PC-9 (cell line): ENCODE measurements at regions not wholly inside any gene's neighbourhood (a gene's known extent, or its start where the extent isn't known, plus 50 kb on each side); places are given as distances from the start of the nearest gene placed in this dataset.

Experiments used
- BruUV-seq: library from RNA; stranded (reverse); fragments of 400-500 nt; replicated peaks from 2 replicates; lab custom pipeline; 2021; lab: Mats Ljungman, UMichigan
- CTCF ChIA-PET: fragments of 300-600 bp; sonication (Branson Sonifier 250); formaldehyde crosslinking; loops from one replicate; lab custom pipeline; 2022; ENCODE audit warnings: antibody characterized with exemption; lab: Charles Lee
- POLR2A ChIA-PET: fragments of 300-600 bp; sonication (Branson Sonifier 250); formaldehyde crosslinking; loops from one replicate; lab custom pipeline; 2022; ENCODE audit warnings: antibody characterized with exemption; ENCODE audit not compliant: unreplicated experiment; lab: Charles Lee
- DNase-seq, 2 experiments: peaks; one replicate each; pipeline versions ENCODE4 v3.0.0 to v3.0.0-alpha.2; 2015 to 2022; ENCODE audit warnings: mixed read lengths in 1 of 2
- H2AFZ ChIP-seq: fragments of 200-600 bp; sonication (generic); 2 replicates; pipeline ENCODE4 v1.8.1; 2017; ENCODE audit warnings: antibody characterized with exemption
- H3F3A ChIP-seq: fragments of 200-600 bp; sonication (generic); 2 replicates; pipeline ENCODE4 v1.8.1; 2017; ENCODE audit warnings: antibody characterized with exemption, mild to moderate bottlenecking, low read depth; ENCODE audit not compliant: insufficient read depth
- H3K27ac ChIP-seq: fragments of 200-600 bp; sonication (generic); 2 replicates; pipeline ENCODE4 v1.6.1; 2016; ENCODE audit warnings: mixed run types
- H3K27me3 ChIP-seq: fragments of 200-600 bp; sonication (generic); 2 replicates; pipeline ENCODE4 v1.6.1; 2016; ENCODE audit warnings: low read depth, mixed run types; ENCODE audit not compliant: insufficient read depth
- H3K36me3 ChIP-seq: fragments of 200-600 bp; sonication (generic); 2 replicates; pipeline ENCODE4 v1.6.1; 2016; ENCODE audit warnings: low read depth, mixed run types
- H3K4me1 ChIP-seq: fragments of 200-600 bp; sonication (generic); replicated peaks from 2 replicates; pipeline ENCODE4 v1.6.1; 2016; ENCODE audit warnings: mixed run types; ENCODE audit not compliant: insufficient read depth
- H3K4me2 ChIP-seq: fragments of 200-600 bp; sonication (generic); 2 replicates; pipeline ENCODE4 v1.6.1; 2017; ENCODE audit warnings: mixed run types
- H3K4me3 ChIP-seq: fragments of 200-600 bp; sonication (generic); 2 replicates; pipeline ENCODE4 v1.6.1; 2016; ENCODE audit warnings: mixed run types
- H3K79me2 ChIP-seq: fragments of 200-600 bp; sonication (generic); 2 replicates; pipeline ENCODE4 v1.6.1; 2017; ENCODE audit warnings: low read depth, mixed run types
- H3K9me2 ChIP-seq: fragments of 200-600 bp; sonication (generic); 2 replicates; pipeline ENCODE4 v1.8.1; 2017; ENCODE audit warnings: mild to moderate bottlenecking; ENCODE audit not compliant: insufficient read depth
- H3K9me3 ChIP-seq: fragments of 200-600 bp; sonication (generic); 2 replicates; pipeline ENCODE4 v1.8.1; 2016; ENCODE audit warnings: low read depth; ENCODE audit not compliant: insufficient read depth
- H4K20me1 ChIP-seq: fragments of 200-600 bp; sonication (generic); 2 replicates; pipeline ENCODE4 v1.8.1; 2017; ENCODE audit not compliant: insufficient read depth
- EZH2 ChIP-seq: fragments of 200-600 bp; sonication (generic); IDR thresholded peaks from 2 replicates; pipeline ENCODE4 v1.8.0; 2017; ENCODE audit warnings: antibody characterized with exemption, low read depth
- intact Hi-C: fragments of 100-400 bp; cut with micrococcal nuclease; formaldehyde crosslinking; loops from one replicate; pipeline ENCODE4 v1.10.0; 2022; ENCODE audit not compliant: unreplicated experiment
- TF ChIP-seq, protein P1 (sequence below): fragments of 200-600 bp; sonication (generic); conservative IDR thresholded peaks from 2 replicates; pipeline ENCODE4 v1.6.1; 2017; ENCODE audit warnings: mixed run types, antibody characterized with exemption, mild to moderate bottlenecking, moderate library complexity

DNA sequence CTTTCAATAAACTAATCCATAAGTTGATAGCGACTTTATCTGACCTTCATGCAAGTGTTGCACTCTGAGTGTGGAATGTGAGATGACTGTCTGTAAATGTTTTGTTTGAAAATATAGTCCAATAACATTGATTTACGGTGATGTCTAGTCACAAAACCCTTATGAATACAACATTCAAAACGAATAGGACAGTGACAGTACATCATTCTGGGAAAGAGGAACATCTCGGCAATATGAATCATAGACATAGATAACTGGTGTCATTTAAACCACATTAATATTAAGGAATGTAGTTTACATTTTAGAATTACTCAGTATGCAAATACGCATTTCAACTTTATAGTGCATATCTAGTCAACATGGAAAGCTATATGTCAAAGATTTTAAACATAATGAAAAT is 1311.6 kb upstream of the ADGRL4 start:
- TF ChIP-seq, protein P1, sequence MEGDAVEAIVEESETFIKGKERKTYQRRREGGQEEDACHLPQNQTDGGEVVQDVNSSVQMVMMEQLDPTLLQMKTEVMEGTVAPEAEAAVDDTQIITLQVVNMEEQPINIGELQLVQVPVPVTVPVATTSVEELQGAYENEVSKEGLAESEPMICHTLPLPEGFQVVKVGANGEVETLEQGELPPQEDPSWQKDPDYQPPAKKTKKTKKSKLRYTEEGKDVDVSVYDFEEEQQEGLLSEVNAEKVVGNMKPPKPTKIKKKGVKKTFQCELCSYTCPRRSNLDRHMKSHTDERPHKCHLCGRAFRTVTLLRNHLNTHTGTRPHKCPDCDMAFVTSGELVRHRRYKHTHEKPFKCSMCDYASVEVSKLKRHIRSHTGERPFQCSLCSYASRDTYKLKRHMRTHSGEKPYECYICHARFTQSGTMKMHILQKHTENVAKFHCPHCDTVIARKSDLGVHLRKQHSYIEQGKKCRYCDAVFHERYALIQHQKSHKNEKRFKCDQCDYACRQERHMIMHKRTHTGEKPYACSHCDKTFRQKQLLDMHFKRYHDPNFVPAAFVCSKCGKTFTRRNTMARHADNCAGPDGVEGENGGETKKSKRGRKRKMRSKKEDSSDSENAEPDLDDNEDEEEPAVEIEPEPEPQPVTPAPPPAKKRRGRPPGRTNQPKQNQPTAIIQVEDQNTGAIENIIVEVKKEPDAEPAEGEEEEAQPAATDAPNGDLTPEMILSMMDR: no peak
- no peak for TF ChIP-seq EZH2
- BruUV-seq: no TSS peak
- Histone ChIP-seq H3K27me3 (no peaks in the 10 kb centered on the region), H3K9me2 (no peaks in the 10 kb centered on the region), H3K36me3 (no peaks in the 10 kb centered on the region), H4K20me1 (no peaks in the 10 kb centered on the region), H3K27ac (no peak overlapping the region), H3K9me3 (no peaks in the 10 kb centered on the region), H3K4me2 (no peak overlapping the region), H3K4me1 (no peaks in the 10 kb centered on the region), H2AFZ (no peak overlapping the region), H3F3A (no peaks in the 10 kb centered on the region; the same call in 1 of the 2 replicates), H3K79me2 (no peaks in the 10 kb centered on the region), H3K4me3 (no peak overlapping the region)
- POLR2A ChIA-PET: no interaction called here
- intact Hi-C loops: no loop called here
- CTCF ChIA-PET: no interaction called here
- no peak for DNase-seq

DNA sequence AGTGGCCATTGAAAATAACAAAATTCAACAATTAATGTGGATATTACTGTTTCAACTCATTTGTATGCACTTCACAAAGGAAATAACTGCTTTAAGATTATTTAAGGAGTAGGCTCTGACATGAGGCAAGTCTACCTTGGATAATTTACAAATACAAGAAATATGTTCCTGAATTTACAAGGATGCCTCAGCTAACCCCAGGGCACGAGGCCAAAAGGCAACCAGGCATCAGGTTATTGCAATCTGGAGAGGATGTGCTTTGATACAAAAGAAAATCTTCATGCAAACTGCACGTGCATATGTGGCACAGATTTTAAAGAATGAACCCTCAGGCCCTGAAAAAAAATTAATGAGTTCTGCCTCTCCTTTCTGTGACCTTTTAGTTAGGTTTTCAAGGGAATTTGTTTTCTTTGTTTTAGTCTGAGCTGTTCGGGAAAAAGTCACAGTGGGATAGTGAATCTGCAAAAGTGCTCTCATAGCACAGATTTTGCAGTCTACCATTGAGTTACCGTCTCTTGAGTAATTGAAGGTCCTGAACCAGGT is 1304.2 kb upstream of the ADGRL4 start:
- H3K27me3 ChIP-seq: no peaks in the 10 kb centered on the region
- no TSS peak for BruUV-seq
- H3K4me3 ChIP-seq: no peak overlapping the region
- no peak overlapping the region for H3K4me2 ChIP-seq
- H2AFZ ChIP-seq: no peak overlapping the region
- no peaks in the 10 kb centered on the region for H3K4me1 ChIP-seq
- CTCF ChIA-PET: no interaction called here
- H3K36me3 ChIP-seq: no peaks in the 10 kb centered on the region
- intact Hi-C loops: no loop called here
- H3K9me3 ChIP-seq: no peaks in the 10 kb centered on the region
- H3F3A ChIP-seq: no peaks in the 10 kb centered on the region
- DNase-seq: no peak
- H4K20me1 ChIP-seq: no peaks in the 10 kb centered on the region
- H3K27ac ChIP-seq: no peak overlapping the region
- no peaks in the 10 kb centered on the region for H3K9me2 ChIP-seq
- POLR2A ChIA-PET: no interaction called here
- TF ChIP-seq, protein P1: no peak
- no peak for TF ChIP-seq EZH2
- no peaks in the 10 kb centered on the region for H3K79me2 ChIP-seq

DNA sequence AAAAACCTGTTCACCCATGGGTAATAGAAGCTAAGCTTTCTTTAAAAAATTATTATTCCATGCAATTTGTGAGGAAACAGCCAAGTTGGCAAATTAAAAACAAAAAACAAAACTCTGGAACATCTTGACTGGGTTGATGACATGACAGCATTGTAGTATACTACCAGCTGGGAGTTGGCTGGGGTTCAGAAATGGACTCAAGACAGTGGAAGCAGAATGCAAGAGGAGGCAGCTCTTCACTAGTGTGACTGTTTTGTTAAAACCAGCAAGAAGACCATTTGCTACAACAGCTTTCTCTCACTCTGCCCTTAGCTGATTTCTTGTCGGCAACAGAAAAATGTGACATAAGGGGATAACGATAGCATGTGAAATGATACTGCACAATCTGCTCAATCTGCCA is 1298.9 kb upstream of the ADGRL4 start:
- H4K20me1 ChIP-seq: no peaks in the 10 kb centered on the region
- H2AFZ ChIP-seq: no peak overlapping the region
- no TSS peak for BruUV-seq
- no peaks in the 10 kb centered on the region for H3F3A ChIP-seq
- H3K27me3 ChIP-seq: no peaks in the 10 kb centered on the region
- H3K27ac ChIP-seq: no peak overlapping the region
- H3K79me2 ChIP-seq: no peaks in the 10 kb centered on the region
- intact Hi-C loops: no loop called here
- no peaks in the 10 kb centered on the region; the same call in 1 of the 2 replicates for H3K9me3 ChIP-seq
- H3K9me2 ChIP-seq: no peaks in the 10 kb centered on the region
- no peaks in the 10 kb centered on the region for H3K4me1 ChIP-seq
- H3K36me3 ChIP-seq: no peaks in the 10 kb centered on the region
- TF ChIP-seq EZH2: no peak
- TF ChIP-seq, protein P1: no peak
- no peak overlapping the region for H3K4me2 ChIP-seq
- CTCF ChIA-PET: no interaction called here
- POLR2A ChIA-PET: no interaction called here
- no peak overlapping the region for H3K4me3 ChIP-seq
- no peak for DNase-seq
